Fibroblast of mammary gland (primary cell): ENCODE measurements at regions not wholly inside any gene's neighbourhood (a gene's known extent, or its start where the extent isn't known, plus 50 kb on each side); places are given as distances from the start of the nearest gene placed in this dataset.

ENCODE experiments used
- DNase-seq: peaks from one replicate; pipeline ENCODE4 v3.0.0-alpha.2; 2010; ENCODE audit warnings: low read depth
- H3K4me3 ChIP-seq: 2 replicates; pipeline ENCODE4 v1.5.1; 2011; ENCODE audit warnings: low read depth, mild to moderate bottlenecking, low read length, moderate library complexity; ENCODE audit not compliant: control insufficient read depth
- CTCF ChIP-seq: conservative IDR thresholded peaks from 2 replicates; pipeline ENCODE4 v1.5.1; 2011; ENCODE audit warnings: low read depth, low read length, inconsistent platforms; ENCODE audit not compliant: control insufficient read depth, insufficient read depth

- TF ChIP-seq CTCF: no peak
- no peak overlapping the region for H3K4me3 ChIP-seq
These were observed 303.2 kb upstream of the MC4R start for GRCh38 chr18:60675801-60676200.

GRCh38 chr18:60676815-60677214 lies 304.2 kb upstream of the MC4R start:
- no peak overlapping the region for H3K4me3 ChIP-seq
- TF ChIP-seq CTCF: no peak
- DNase-seq: no peak

More at GRCh38 chr18:60675801-60676200, 303.2 kb upstream of the MC4R start:
- DNase-seq: no peak

- peak; percentile 58 for TF ChIP-seq CTCF
- H3K4me3 ChIP-seq: no peak overlapping the region
- peak; percentile 45 for DNase-seq
These were observed 312.4 kb upstream of the MC4R start for GRCh38 chr18:60684843-60685513.

GRCh38 chr18:60686142-60686541 lies 313.6 kb upstream of the MC4R start:
- DNase-seq: no peak
- no peak for TF ChIP-seq CTCF
- no peak overlapping the region for H3K4me3 ChIP-seq

- no peak for TF ChIP-seq CTCF
These were observed 318.5 kb upstream of the MC4R start for GRCh38 chr18:60691061-60691460.

GRCh38 chr18:60693426-60693825 lies 320.9 kb upstream of the MC4R start:
- no peak overlapping the region for H3K4me3 ChIP-seq
- peak; percentile 2 for DNase-seq
- TF ChIP-seq CTCF: no peak

More at GRCh38 chr18:60691061-60691460, 318.5 kb upstream of the MC4R start:
- no peak for DNase-seq
- no peak overlapping the region for H3K4me3 ChIP-seq
